GM21737 (cell line): ENCODE measurements at regions not wholly inside any gene's neighbourhood (a gene's known extent, or its start where the extent isn't known, plus 50 kb on each side); places are given as distances from the start of the nearest gene placed in this dataset.

Experiments
- ATAC-seq: cut with Tn5 transposase; IDR thresholded peaks from one replicate; pipeline ENCODE4 v1.9.1; 2021; ENCODE audit warnings: mild to moderate bottlenecking, moderate library complexity; ENCODE audit not compliant: unreplicated experiment

DNA sequence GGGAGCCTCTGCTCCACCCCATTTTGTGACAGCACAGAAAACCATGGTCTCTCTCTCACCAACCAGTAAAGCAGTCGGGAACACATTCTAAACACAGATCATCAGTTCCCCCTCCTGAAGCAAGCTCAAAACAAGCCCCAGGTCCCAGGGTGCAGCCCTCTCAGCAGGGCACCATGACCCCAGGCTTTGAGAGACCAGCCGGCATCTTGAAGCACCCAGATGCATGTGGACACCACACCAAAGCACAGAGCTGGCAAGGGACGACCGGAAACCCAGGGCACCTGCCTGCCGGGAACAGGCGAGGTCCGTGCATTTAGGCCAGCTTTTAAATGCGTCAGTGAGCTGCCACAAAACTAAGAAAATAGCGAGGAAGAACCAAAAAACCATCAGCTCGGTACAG is 103.2 kb upstream of the IQSEC1 start:
- ATAC-seq, result no peak

DNA sequence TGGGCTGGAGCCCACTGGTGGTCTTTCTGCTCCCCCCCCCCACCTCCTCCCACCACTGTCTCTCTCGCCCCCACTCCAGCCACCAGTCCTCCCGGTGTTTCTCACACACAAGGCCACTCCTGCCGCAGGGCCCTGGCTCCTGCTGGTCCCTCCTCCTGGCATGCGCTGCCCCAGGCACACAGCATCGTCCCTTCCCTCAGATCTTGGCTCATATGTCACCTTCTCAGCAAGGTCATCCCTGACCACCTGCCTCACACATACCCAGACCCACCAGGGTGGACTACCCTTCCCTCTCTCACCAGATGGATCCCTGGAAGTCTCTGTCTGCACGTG is 101.5 kb upstream of the IQSEC1 start:
- ATAC-seq, result no peak

DNA sequence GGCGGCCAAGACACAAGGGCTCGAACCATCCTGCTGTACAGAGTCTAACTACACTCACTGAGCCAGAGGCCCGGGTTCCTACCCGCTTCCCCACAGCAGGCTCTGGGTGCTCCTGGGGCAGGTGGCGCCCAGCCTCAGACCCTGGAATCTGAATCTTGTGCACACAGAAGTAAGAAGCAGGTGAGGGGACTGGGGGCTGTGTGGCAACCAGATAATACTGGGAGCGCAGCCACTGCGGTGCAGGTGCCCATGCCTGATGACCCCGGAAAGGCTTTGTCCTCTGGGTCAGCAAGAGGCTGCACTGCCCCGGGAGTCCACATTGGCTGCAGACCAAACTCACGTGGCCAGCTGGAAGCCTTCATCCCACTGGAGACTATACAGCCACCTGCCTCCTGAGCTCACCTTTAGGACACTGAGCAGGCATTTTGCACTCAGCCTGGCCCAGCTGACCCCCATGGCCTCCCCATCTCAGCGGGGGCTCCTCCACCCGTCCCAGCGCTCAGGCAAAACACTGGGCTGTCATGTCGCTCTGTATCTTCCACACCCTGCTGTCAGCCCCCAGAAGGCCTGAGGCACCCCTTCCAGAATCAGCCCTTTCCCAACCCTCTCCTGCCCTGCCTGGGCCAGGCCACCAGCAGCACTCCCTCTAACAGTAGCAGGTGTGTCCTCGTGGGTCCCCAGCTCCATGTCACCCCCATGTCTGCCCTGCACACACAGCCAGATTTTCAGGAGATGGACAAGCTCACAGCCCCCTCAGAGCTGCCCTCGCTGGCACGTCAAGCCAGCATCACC is 101.0 kb upstream of the IQSEC1 start:
- no peak for ATAC-seq

DNA sequence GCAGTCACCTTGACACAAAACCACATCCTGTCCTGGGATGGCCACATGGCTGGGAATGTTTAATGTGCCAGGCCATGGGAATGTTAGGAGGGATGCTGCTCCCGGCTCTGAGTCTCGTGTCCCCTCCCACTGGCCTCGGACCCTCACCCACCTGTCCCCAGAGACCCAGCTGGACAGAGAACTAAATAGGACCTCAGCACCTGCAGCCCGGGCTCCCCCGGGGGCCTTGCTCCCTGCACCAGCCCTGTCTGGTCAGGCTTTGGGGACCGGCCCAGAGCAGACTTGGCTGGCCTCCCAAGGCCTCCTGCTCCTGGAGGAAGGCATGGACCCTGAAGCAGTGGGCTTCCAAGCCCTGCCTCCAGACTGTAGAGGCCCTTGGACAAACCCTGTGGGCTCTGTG is 100.0 kb upstream of the IQSEC1 start:
- ATAC-seq, result no peak

DNA sequence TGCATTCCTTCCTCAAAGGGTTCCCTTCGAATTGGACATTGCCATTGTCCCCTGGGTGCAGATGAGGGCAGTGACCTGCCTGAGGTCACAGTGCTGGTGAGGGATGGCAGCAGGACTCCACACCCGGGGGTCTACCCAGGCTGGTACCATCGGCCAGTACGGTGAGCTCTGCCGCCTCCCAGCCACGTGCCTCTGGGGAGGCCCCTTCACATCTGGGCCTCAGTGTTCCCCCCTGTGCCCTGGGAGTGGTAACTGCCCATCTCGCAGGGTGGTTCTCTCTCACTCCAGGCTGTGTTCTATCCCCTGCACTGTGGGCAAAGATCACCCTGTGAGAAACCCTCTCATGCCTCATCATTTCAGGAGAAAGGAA is 99.4 kb upstream of the IQSEC1 start:
- ATAC-seq, result no peak

GRCh38 chr3:13171704-13172643 is 98.7 kb upstream of the IQSEC1 start:
- no peak for ATAC-seq

- ATAC-seq, result no peak
These were observed 97.1 kb upstream of the IQSEC1 start for GRCh38 chr3:13170317-13170716.

DNA sequence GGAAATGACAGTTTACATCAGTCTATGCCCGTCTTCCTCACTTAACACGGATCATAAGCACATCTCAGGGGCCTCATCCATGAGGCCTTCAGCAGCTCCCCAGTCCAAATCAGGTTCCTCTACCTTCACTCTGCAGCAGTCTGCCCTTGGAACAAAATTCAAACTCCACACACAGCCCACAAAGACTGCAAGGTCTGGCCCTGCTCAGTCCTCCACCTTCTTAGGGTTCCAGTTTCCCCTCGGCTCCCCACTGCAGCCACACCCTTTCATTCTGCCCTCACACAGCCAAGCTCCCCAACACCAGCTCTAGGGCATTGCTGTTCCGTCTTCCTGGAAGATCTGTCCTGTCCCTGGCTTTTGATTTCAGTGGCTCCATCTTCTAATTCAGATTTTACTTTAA is 95.2 kb upstream of the IQSEC1 start:
- no peak for ATAC-seq

DNA sequence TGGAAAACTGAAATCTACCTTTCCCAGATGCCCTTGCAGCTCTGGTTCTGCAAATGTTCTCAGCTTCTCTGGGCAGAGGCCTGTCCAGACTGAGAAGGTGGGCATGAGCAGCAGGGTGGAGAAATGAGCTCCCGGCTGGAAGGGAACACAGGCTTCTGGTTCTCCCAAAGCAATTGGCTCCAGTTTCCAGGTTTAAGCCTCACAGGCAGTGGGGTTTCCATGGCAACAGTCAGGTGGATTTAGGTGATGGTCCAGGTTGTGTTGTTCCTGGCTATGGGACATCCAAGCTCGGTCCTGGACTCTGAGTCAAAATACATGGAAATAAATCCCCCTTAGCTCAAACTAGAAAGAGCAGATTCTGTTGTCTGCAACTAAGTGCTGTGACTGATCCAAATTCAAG is 94.6 kb upstream of the IQSEC1 start:
- no peak for ATAC-seq

DNA sequence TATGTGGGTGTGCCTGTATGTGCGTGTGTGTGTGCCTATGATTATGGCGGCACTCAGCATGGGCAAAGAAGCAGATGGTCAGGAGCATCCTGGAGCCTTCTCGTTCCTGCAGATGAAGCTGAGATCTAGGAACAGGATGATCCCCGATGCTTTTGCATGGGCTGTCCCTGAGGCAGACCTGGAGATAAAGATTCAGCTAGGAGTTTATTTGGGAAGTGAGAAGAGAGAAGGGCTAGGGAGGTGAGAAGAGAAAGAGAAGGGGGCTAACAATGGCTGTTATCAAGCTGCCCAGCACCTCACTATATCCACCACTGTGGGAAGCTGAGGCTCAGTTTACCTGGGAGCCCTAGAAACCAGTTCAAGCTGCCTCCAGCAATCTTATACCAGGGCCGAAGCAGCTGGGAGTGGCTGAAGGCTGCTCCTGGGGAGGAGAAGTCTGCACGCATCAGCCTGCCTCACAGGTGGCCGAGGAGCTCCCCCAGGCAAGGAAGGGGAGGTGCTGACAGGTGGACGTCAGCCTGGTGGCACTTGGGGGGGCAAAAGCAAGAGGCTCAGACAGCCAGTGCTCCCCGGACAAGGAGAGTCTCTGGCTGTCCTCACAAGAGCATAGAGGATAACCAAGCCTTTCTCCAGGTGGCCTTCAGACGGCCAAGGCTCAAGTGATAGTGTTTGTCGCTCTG is 94.0 kb upstream of the IQSEC1 start:
- ATAC-seq, result no peak

DNA sequence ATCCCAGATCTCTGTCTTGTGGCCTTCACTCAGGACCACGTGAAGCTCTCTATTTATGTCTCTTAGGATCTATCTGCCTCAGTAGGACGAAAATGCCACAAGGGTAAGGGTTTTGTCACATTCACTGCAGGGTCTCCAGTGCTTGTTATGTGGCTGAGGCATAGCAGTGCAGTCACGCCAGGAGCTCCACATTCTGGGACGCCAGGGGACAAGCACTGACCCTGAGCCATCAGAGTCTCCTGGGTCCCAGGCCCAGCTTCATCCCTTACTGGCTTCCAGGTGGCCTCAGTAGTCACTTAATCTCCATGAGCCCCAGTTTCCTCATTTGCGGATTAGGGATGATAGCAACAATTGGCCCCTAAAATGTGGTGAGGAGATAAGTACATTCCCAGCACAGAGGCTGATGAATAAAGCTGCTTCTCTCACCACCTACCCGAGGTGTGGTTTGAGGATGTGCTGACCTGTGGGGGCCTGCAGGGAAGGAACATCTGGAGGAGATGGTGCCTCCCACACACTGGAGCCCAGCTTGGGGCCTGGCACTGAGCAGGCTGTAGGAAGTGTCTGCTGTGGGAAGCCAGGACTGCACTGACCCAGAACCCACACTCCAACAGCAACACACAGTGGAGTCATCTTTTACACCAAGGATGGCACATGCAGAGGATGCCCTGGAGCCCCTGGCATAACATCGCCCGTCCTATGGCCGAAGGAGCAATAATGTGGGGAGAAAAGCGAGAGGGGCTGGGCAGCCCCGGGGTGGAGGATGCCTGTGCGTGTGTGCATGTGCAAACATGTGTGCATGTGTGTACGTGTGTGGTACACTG is 93.2 kb upstream of the IQSEC1 start:
- ATAC-seq, result no peak

- ATAC-seq, result no peak
These were observed 92.3 kb upstream of the IQSEC1 start for GRCh38 chr3:13165576-13165975.

GRCh38 chr3:13164893-13165492 is 91.8 kb upstream of the IQSEC1 start:
- ATAC-seq, result no peak

- no peak for ATAC-seq
These were observed 90.7 kb upstream of the IQSEC1 start for GRCh38 chr3:13163848-13164382.

DNA sequence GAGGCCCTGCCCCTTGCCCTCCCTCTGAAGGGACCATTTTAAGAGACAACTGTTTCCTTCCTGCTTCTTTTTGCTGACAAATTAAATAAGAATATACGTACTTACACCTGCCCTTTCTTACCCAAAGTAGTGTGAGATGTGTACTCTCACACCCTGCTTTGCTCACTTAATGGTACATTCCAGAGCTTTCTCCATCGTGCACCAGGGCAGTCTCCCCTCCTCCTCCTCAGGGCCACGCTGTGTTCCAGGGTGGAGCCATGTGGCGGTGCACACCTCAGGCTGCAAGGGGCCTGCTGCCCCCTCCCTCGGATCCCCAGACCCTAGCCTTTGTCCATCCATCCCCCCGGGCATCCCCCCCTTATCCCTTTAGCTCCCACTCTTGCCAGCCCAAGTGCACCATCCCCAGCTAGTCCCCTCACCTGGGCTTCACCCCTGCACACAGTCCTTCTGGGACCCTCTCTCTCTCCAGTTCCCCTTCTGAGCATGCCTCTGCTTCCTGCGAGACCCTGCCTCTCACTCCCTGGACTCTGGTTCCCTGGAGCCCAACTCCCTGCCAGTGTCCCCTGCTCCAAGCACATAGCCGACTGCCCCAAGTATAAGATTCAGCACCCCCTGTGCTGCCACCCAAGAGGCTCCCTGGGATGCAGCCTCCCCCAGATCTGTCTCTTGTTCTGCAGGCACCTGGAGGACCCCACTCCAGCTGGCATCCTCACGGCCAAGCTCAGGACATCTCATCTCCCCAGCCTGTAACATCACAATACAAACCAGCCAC is 89.5 kb upstream of the IQSEC1 start:
- no peak for ATAC-seq

- ATAC-seq, result no peak
These were observed 88.7 kb upstream of the IQSEC1 start for GRCh38 chr3:13161771-13162535.

DNA sequence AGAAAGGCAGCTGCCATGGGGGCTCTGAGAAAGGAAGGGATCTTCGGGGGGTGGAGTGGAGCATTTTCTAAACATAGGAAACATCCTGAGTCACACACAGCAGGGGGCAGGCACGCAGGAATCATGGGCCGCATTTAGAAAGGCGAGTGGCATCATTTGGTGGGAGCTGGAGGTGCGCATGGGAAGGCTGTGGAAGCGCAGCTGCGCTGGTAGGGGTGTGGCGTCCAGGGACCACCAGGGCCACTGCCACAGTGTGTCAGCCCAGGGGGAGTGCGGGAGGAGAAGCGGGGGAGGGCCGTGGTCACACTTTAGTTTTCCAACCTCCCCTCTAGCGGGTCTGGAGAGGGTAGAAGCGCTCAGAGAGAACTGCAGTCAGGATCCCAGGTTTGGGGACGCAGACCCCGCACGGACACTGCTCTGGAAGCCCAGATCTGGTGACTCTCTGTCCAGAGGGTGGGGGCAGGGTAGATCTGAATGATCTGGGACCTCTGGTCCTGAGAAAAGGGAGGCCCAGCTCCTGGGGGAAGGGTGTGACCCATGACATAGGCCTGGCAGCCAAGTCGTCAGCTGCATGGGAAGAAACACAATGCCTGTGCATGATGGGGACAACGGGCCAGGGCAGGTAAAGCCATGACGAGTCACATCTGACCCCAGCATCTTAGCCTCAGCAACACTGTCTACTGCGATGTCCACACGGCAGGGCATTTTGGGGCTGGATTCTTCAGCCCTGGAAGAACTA is 88.0 kb upstream of the IQSEC1 start:
- no peak for ATAC-seq

GRCh38 chr3:13160619-13161018 is 87.4 kb upstream of the IQSEC1 start:
- ATAC-seq, result no peak
